GM21360 (cell line): ENCODE measurements at regions not wholly inside any gene's neighbourhood (a gene's known extent, or its start where the extent isn't known, plus 50 kb on each side); places are given as distances from the start of the nearest gene placed in this dataset.

ENCODE experiments used
- ATAC-seq: cut with Tn5 transposase; IDR thresholded peaks from one replicate; pipeline ENCODE4 v1.9.1; 2021; ENCODE audit warnings: mild to moderate bottlenecking, moderate library complexity; ENCODE audit not compliant: unreplicated experiment

- ATAC-seq = no peak
Observed at GRCh38 chr5:89946508-89946907, 463.0 kb downstream of the CETN3 start.

GRCh38 chr5:89942171-89942570, 467.4 kb downstream of the CETN3 start:
- no peak for ATAC-seq

GRCh38 chr5:89936576-89936975, 473.0 kb downstream of the CETN3 start:
- ATAC-seq = no peak

- no peak for ATAC-seq
Observed at GRCh38 chr5:89934069-89934468, 475.5 kb downstream of the CETN3 start.

- ATAC-seq = no peak
Observed at GRCh38 chr5:89932771-89933181, 476.8 kb downstream of the CETN3 start.

- ATAC-seq = peak; percentile 76
Observed at GRCh38 chr5:89930591-89931392, 478.8 kb downstream of the CETN3 start.

- ATAC-seq = no peak
Observed at GRCh38 chr5:89929834-89930233, 479.7 kb downstream of the CETN3 start.

GRCh38 chr5:89929173-89929572, 480.4 kb downstream of the CETN3 start:
- no peak for ATAC-seq

- ATAC-seq = no peak
Observed at GRCh38 chr5:89922161-89922560, 487.4 kb downstream of the CETN3 start.

GRCh38 chr5:89917112-89917511, 492.4 kb downstream of the CETN3 start:
- no peak for ATAC-seq

GRCh38 chr5:89916131-89916530, 493.4 kb downstream of the CETN3 start:
- ATAC-seq = no peak

GRCh38 chr5:89908876-89909275, 500.7 kb downstream of the CETN3 start:
- ATAC-seq = no peak

- no peak for ATAC-seq
Observed at GRCh38 chr5:89904442-89904841, 505.1 kb downstream of the CETN3 start.

GRCh38 chr5:89901983-89902382, 507.6 kb downstream of the CETN3 start:
- no peak for ATAC-seq

GRCh38 chr5:89901346-89901745, 508.2 kb downstream of the CETN3 start:
- ATAC-seq = no peak

- no peak for ATAC-seq
Observed at GRCh38 chr5:89900346-89900745, 509.2 kb downstream of the CETN3 start.

GRCh38 chr5:89899559-89899958, 510.0 kb downstream of the CETN3 start:
- ATAC-seq = no peak

GRCh38 chr5:89893546-89893945, 516.0 kb downstream of the CETN3 start:
- no peak for ATAC-seq

- ATAC-seq = no peak
Observed at GRCh38 chr5:89885670-89886069, 523.9 kb downstream of the CETN3 start.

- no peak for ATAC-seq
Observed at GRCh38 chr5:89883967-89884366, 525.6 kb downstream of the CETN3 start.

GRCh38 chr5:89878140-89879132, 531.1 kb downstream of the CETN3 start:
- no peak for ATAC-seq

GRCh38 chr5:89871906-89872305, 537.6 kb downstream of the CETN3 start:
- ATAC-seq = no peak
